ENCODE measurements at regions not wholly inside any gene's neighbourhood (a gene's known extent, or its start where the extent isn't known, plus 50 kb on each side); places are given as distances from the start of the nearest gene placed in this dataset.

DNA sequence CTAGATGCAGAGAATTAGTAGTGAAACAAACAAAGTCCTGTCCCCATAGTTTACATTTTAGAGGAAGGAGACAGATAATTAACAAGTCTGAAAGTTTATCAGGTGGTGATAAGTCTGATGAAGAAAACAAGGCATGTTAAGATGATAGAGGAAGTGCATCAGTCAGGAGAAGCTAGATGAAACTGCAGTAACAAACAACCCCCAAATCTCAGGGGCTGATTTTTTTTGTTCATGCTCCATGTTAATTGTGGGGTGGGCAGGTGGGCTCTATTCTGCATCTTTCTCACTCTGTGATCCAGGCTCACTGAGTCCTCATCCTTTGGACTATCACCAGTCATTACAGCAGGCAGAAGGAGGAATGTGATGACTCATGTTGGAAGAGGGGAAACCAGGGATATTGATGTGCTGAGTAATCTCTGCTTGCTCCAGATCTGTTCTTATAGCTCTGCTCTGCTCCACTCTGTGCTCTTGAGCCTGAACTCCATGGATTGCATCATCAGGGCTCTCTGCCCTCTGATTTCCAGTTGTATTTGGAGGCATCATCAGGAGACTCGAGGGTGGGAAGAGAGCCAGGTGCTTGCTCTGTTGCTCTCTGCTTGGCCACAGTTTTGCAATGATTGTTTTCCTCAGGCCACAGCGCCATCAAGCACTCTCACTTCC lies 166.9 kb downstream of the IER5 start:
- TF ChIP-seq POLR2A (IDR thresholded peaks at IDR 0.05; ENCODE audit: low read depth, low read length) (no peak), POLR2AphosphoS5 (IDR thresholded peaks at IDR 0.05; ENCODE audit: low read depth, low read length) (no peak), TAF1 (IDR thresholded peaks at IDR 0.05; ENCODE audit: low read depth, low read length) (no peak)

Measured in GM12891 (cell line).